HS-5 (cell line): ENCODE measurements at regions not wholly inside any gene's neighbourhood (a gene's known extent, or its start where the extent isn't known, plus 50 kb on each side); places are given as distances from the start of the nearest gene placed in this dataset.
"Not testable (repeated sequence)": the region's sequence is repeated elsewhere in the genome, so short reads cannot be mapped to it uniquely, and the experiment has no call there.

Source experiments
- DNase-seq: peaks from one replicate; pipeline ENCODE4 v3.0.0-alpha.2; 2012; ENCODE audit warnings: low read depth

GRCh38 chr2:236632295-236633218 is 62.9 kb downstream of the ACKR3 start:
- DNase-seq: no peak

GRCh38 chr2:236633219-236633570 is 63.6 kb downstream of the ACKR3 start:
- DNase-seq: no peak

GRCh38 chr2:236633775-236634560 is 64.3 kb downstream of the ACKR3 start:
- DNase-seq: no peak

- no peak for DNase-seq
These were observed 66.6 kb downstream of the ACKR3 start for GRCh38 chr2:236636261-236636660.

- no peak for DNase-seq
These were observed 67.3 kb downstream of the ACKR3 start for GRCh38 chr2:236636714-236637470.

GRCh38 chr2:236637686-236638569 is 68.3 kb downstream of the ACKR3 start:
- no peak for DNase-seq

GRCh38 chr2:236638707-236639106 is 69.1 kb downstream of the ACKR3 start:
- DNase-seq: no peak

- DNase-seq: no peak
These were observed 70.0 kb downstream of the ACKR3 start for GRCh38 chr2:236639461-236640235.

- DNase-seq: no peak
These were observed 71.6 kb downstream of the ACKR3 start for GRCh38 chr2:236641051-236641726.

- no peak for DNase-seq
These were observed 72.5 kb downstream of the ACKR3 start for GRCh38 chr2:236642125-236642524.

GRCh38 chr2:236642584-236643291 is 73.1 kb downstream of the ACKR3 start:
- DNase-seq: peak; percentile 98

- DNase-seq: no peak
These were observed 73.9 kb downstream of the ACKR3 start for GRCh38 chr2:236643480-236643879.

- DNase-seq: no peak
These were observed 74.4 kb downstream of the ACKR3 start for GRCh38 chr2:236644067-236644466.

- no peak for DNase-seq
These were observed 74.9 kb downstream of the ACKR3 start for GRCh38 chr2:236644502-236644911.

- not testable (repeated sequence) for DNase-seq
These were observed 75.5 kb downstream of the ACKR3 start for GRCh38 chr2:236645141-236645540.

GRCh38 chr2:236646441-236646840 is 76.8 kb downstream of the ACKR3 start:
- DNase-seq: no peak

GRCh38 chr2:236646871-236647270 is 77.2 kb downstream of the ACKR3 start:
- DNase-seq: no peak

- no peak for DNase-seq
These were observed 78.0 kb downstream of the ACKR3 start for GRCh38 chr2:236647621-236648020.

- no peak for DNase-seq
These were observed 84.2 kb downstream of the ACKR3 start for GRCh38 chr2:236653863-236654262.
